ENCODE measurements at regions not wholly inside any gene's neighbourhood (a gene's known extent, or its start where the extent isn't known, plus 50 kb on each side); places are given as distances from the start of the nearest gene placed in this dataset.
"Not testable (repeated sequence)": the region's sequence is repeated elsewhere in the genome, so short reads cannot be mapped to it uniquely, and the experiment has no call there.

DNA sequence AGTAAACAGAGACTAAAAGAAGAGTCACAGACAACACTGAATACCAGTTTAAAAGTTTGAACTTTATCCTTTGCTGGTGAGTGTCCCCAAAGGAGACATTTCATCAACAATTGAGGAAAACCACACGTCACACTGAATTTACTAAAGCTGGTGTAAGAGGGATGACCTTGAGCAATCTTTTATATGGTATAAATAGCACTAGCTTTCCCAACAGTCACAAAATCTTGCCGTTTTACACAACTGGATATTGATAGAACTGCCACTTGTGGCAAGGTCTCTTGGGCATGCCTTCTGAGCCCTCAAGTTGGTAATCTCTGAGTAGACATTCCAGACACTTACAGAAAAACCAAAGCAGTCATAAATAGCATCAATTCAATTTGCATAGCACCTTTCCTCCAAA lies 311.5 kb upstream of the TARS1 start:
- no peak for DNase-seq (ENCODE audit: low read depth in 4 of 4, low spot score in 3 of 4)

DNA sequence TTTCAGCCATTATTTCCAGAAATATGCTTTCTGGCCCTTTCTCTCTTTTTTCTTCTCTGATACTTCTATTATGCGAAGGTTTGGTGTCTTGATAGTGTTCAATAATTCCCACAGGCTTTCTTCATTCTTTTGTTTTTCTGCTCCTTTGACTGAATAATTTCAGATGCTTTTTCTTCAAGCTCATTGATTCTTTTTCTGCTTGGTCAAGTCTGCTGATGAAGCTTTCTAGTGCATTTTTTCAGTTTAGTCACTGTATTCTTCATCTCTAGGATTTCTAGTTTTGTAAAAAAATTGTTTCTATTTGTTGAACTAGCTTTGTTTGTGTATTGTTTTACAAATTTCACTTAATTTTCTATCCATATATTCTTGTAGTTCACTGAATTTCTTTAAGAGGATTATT lies 304.0 kb upstream of the TARS1 start:
- no peak for DNase-seq (ENCODE audit: low read depth in 4 of 4, low spot score in 3 of 4)

DNA sequence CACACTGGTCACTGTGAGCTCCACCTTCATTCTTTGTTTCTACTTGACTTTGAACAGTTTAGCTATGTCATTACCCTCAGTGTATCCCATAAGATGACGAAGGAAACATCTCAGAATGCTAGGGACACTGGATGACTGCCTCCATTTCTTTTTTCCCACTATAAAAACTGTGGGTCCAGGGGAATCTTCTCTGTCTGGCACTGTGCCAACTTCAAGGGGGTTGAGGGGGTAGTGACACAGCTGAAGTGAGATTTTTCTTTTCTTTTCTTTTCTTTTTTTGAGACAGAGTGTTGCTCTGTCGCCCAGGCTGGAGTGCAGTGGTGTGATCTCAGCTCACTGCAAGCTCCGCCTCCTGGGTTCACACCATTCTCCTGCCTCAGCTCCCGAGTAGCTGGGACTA lies 302.6 kb upstream of the TARS1 start:
- not testable (repeated sequence) for DNase-seq (ENCODE audit: low read depth in 4 of 4, low spot score in 3 of 4)

DNA sequence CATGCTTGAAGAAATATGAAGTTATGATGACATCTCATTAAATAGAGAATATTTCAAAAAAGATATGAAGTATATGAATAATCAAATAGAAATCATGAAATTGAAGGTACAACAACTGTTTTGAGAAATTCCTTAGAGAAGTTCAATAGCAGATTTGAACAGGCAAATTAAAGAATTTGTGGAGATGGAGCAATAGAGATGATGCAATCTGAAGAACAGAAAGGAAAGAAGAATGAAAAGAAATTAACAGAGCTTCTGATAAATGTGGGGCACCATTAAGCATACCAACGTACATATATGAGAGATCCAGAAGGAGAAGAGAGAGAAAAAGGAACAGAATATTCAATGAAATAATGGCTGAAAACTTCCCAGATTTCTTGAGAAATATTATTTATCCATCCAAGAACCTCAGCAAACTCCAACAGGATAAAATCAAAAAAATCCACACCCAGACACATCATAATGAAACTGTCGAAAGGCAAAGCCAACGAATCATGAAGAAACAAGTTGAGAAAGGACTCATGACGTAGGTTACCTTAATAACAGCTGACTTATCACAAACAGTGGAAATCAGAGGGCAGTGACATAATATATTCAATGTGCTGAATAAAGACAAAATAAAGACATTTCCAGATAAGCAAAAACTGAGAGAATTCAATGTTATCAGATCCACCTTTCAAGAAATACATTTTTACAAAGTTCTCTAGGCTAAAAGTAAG lies 297.2 kb upstream of the TARS1 start:
- DNase-seq (ENCODE audit: low read depth in 4 of 4, low spot score in 3 of 4) = no peak

DNA sequence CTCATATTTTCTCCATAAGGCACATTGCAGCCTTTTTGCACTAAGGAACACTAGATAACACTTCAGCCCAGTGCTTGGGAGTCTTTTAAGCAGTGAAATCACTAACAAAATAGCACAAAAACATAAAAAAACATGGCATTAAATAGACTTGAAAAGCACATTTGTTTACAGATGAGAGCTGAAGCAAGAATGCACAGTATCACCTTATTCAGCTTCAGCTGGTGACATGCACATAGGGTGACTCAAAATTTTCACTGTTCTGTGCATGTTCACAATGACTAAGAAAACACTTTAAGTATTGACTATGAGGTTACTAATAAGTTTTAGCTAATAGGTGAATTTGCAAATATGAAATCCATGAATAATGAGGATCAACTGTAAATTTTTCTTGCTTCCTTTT lies 293.9 kb upstream of the TARS1 start:
- DNase-seq (ENCODE audit: low read depth in 4 of 4, low spot score in 3 of 4) = no peak

DNA sequence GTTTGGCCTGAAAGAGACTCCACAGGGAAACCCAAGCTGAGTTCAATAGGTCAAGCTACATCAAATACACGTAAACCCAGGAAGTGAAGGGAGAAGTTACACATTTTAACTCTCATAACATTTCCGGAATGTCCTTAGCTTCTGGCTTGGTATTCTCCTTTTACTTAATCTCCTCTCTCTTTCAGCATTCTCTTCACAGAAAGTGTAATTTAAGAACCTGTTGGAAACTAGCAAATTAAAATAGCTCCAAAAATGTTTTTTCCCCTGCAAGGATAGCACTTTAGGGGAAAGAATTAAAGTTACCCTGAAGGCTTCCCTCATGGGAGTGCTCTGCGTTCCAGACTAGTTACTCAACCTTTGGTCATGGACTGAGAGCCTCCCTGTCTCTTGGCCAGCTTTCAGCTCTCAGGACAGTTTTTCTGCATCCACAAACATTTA lies 292.7 kb upstream of the TARS1 start:
- DNase-seq (ENCODE audit: low read depth in 4 of 4, low spot score in 3 of 4) = no peak

DNA sequence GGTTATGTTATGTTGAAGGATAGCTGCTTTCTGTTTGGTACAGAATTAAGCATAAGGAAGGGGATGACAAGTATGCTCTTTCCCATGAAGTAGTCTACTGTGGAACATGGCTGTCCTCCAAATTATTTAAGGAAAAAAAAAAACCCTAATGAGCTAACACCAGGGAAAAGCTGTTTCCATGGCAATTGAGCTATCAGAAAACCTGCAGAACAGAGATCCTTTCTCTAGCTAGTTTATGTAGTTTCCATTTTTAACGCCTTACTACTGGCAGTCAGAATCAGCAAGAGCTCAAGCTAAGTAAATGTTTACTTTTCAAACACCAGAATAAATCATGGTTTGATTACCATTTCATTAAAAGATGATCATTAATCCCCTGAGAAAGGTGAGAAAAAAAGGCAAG lies 287.4 kb upstream of the TARS1 start:
- DNase-seq (ENCODE audit: low read depth in 4 of 4, low spot score in 3 of 4) = no peak

DNA sequence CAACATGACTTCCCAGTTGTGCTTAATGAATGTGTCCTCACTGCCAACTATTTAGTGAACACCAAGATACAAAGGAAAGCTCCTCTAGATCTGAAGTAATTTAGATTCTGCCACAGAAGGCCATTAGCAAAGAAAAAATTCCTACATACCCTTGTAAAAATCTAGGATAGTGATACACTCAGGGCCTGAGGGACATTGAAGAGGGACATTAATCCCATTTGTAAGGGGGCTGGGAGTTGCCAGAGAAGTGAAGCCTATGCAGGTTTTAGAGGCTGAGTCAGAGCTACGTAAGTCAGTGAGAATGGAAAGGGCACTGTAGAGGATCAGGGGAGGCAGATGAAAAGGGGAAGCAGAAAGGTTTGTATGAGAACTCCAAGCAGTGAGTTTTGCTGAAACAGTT lies 286.9 kb upstream of the TARS1 start:
- DNase-seq (ENCODE audit: low read depth in 4 of 4, low spot score in 3 of 4) = no peak

DNA sequence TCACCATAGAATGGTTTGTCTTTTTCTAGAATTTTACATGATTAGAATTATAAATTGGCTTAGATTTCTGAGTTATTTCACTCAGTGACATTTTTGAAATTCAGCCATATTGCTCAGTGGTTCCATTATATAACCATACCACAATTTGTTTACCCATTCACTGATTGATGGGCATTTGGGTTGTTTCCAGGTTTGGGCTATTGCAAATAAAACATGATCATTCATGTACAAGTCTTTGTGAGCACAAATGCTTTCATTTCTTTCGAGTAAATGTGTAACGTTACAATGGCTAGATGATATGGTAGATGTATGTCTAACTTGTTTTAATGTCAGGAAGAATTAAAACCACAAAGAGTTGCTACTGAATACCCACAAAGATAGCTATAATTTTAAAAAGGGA lies 279.9 kb upstream of the TARS1 start:
- no peak for DNase-seq (ENCODE audit: low read depth in 4 of 4, low spot score in 3 of 4)

DNA sequence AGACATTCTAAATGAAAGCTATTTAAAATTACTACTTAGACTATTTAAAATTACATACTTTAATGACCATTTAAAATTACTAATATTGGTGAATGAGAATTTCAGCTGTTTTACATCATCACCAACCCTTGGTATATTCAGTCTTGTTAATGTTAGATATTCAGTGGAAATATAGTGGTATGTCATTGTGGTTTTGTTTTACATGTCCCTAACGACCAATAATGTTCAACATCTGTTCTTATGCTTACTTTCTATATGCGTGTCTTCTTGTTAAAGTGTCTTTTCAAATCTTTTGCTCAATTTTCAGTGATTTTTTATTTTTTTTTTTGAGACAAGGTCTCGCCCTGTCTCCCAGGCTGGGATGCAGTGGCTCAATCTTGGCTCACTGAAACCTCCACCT lies 279.3 kb upstream of the TARS1 start:
- DNase-seq (ENCODE audit: low read depth in 4 of 4, low spot score in 3 of 4) = no peak

DNA sequence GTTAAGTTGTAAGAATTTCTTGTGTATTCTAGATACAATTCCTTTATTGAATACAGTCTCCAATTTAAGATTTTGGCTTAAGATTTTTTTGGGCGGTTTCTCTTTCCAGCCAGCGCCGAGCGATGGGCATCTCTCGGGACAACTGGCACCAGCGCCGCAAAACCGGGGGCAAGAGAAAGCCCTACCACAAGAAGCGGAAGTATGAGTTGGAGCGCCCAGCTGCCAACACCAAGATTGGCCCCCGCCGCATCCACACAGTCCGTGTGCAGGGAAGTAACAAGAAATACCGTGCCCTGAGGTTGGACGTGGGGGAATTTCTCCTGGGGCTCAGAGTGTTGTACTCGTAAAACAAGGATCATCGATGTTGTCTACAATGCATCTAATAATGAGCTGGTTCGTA lies 278.7 kb upstream of the TARS1 start:
- no peak for DNase-seq (ENCODE audit: low read depth in 4 of 4, low spot score in 3 of 4)

DNA sequence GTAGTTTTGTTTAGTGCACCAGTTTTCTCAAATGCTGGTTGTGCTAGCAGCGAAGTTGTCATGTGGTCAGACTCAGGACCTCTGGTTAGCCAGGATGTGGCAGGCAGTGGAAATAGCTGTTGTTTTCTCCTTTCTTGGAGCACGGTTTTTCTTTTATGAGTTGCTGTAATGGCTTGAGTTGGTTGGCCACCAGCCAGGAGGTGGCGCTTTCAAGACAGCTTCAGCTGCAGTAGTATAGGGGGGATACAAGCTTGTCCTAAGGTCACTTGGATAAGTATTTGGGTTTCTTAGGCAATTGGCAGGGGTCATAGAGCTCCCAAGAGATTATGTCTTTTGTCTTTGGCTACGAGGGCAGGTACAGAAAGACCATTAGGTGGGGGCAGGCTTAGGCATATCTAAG lies 274.2 kb upstream of the TARS1 start:
- DNase-seq (ENCODE audit: low read depth in 4 of 4, low spot score in 3 of 4) = no peak

DNA sequence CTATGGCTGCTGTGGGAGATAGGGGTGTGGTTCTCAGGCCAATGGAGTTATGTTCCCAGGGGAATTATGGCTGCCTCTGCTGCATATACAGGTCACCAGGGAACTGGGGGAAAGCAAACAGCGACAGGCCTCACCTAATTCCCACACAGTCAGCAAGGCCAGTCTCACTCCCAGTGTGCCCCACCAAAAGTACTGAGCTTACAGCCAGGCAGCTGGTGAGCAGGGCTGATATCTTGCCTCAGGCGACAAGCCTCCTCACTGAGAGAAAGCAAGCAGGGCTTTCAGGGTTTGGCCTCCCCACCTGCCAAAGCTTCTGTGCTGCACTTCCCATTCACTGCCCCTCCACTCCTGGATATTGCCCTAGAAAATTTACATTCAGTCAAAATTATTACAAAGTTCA lies 273.8 kb upstream of the TARS1 start:
- no peak for DNase-seq (ENCODE audit: low read depth in 4 of 4, low spot score in 3 of 4)

DNA sequence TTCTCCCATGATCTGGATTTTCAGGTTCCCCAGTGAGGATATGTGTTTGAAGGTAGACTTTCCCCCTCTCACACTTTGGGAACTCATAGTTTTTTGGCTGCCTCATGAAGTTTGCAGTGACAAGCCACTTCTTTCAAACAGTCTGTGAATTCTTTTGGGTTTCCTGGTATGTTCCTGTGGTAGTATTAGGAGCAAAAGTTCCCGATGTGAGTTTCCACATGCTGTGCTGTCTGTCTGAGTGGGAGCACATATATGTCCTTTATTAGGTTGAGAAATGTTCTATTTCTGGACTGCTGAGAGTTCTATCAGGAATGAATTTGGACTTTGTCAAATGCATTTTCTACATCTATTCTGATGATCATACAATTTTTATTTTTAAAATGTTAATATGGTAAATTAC lies 273.2 kb upstream of the TARS1 start:
- DNase-seq (ENCODE audit: low read depth in 4 of 4, low spot score in 3 of 4) = no peak

DNA sequence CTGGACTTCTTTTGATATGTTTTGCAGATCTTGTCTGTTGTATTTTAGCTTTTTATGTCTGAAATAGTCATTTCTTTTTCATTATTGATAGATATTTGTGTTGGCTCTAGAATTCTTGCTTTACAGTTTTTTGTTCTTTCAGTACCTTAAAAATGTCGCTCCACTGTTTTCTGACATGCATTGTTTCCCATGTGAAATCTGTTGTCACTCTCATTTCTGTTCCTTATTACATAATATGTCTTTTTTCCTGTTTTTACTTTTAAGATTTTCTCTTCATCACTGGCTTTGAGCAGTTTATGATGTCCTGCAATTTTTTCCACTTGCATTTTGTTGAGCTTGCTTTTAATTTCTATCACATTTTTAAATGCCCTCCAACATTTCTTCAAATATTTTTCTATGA lies 270.4 kb upstream of the TARS1 start:
- DNase-seq (ENCODE audit: low read depth in 4 of 4, low spot score in 3 of 4) = no peak

DNA sequence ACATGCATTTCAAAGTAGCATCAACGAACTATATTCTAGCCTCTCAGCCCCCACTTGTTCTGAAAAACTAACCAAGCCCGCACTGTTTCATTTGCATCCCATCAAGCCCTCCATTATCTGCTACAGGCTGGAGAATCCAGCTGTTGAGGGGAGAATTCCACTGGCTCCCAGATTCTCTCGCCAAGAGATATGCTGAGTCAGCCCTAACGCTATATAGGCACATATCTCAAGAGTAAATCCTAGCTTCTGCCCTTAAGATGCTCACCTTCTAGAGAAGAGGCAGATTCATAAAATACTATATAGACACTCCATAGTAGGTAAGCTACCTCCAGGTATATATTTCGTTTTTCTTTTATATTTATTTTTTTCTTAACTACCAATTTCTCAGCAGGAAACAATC lies 266.4 kb upstream of the TARS1 start:
- no peak for DNase-seq (ENCODE audit: low read depth in 4 of 4, low spot score in 3 of 4)

DNA sequence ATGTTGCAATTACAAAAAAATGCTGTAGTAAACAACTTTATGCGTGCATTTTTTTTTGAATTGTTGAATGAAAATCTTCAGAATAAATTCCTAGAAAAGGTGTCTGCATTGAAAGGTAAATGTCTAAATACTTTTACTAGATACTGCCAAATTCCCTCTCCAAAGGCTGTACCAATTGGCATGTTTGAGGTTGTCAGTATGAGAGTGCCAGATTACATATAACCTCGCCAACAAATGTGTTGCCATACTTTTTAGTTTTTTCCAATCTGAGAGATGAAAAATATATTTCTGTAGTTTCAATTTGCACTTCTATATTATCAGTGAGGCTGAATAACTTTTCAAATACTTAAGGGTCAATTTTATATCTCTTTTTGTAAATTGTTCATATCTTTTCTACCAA lies 261.5 kb upstream of the TARS1 start:
- no peak for DNase-seq (ENCODE audit: low read depth in 4 of 4, low spot score in 3 of 4)

DNA sequence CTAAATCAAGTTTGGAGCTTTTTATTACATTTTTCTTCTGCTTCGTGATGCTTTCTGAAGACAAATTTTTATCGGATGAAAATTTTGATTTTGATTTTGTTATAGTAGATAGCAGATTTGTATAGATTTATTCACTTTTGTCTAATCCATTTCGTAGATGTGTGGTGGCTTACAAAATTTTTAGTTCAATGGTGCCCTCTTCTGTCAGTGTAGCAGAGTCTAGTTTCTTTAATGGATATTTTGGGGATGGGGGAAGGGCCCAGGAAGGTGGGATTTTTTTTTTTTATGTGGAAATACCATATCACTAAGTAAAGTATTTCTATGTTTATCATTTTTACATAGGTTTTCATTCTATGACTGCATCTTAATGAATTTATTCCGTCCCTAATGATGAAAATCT lies 259.9 kb upstream of the TARS1 start:
- DNase-seq (ENCODE audit: low read depth in 4 of 4, low spot score in 3 of 4) = no peak

DNA sequence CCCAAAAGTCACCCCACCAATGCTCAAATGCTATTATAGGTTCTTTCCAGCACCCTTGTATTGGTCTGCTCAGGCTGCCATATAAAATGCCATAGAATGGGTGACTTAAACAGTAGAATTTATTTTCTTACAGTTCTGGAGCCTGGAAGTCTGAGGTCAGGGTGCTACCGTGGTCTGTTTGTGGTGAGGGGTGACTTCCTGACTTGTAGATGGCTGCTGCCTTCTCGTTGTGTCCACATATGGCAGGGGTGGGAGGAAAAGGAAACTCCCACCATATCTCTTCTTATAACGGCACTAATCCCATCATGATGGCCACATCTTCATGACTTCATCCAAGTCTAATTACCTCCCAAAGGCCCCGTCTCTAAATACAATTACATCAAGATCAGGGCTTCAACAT lies 257.8 kb upstream of the TARS1 start:
- no peak for DNase-seq (ENCODE audit: low read depth in 4 of 4, low spot score in 3 of 4)

DNA sequence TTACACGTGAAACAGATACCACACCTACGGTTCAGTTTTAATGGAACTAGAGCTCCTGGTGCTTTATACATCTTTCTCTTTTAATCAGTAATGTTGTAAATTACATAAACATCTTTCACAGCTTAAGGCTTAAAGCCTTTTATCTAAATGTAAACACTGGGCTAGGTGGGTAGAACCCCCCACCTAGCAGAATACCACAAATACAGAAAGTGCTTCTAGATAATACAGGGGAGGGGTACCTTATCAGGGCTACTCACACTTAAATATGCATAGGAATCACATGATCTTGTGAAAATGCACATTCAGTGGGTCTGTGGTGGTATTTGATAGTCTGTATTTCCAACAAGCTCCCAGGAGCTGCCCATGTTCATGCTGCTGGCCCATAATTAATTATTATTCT lies 256.4 kb upstream of the TARS1 start:
- DNase-seq (ENCODE audit: low read depth in 4 of 4, low spot score in 3 of 4) = no peak

DNA sequence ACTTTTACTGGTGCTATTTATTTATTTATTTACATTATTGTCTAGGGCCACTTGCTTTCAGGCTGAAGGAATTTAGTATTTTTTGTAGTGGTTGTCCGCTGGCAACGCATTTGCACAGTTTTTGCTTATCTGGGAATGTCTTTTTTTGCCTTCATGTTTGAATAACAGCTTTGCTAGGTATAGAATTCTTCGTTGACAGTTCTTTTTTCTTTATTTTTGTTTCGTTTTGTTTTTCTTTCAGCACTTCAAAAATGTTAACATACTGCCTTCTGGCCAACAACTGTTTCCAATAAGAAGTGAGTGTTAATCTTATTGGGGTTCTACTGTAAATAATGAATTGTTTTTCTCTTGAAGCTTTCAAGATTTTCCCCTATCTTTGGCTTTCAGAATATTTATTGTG lies 252.7 kb upstream of the TARS1 start:
- no peak for DNase-seq (ENCODE audit: low read depth in 4 of 4, low spot score in 3 of 4)

DNA sequence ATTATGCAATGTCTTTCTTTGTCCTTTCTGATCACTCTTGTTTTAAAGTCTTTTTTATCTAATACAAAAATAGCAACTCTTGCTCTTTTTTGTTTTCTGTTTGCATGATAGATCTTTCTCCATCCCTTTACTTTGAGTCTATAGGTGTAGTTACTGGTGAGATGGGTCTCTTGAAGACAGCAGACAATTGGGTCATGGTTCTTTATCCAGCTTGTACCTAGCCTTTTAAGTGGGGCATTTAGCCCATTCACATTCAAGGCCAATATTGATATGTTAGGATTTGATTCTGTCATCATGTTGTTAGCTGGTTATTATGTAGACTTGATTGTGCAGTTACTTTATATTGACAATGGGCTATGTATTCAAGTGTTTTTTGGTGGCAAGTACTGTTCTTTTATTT lies 245.9 kb upstream of the TARS1 start:
- DNase-seq (ENCODE audit: low read depth in 4 of 4, low spot score in 3 of 4) = no peak

DNA sequence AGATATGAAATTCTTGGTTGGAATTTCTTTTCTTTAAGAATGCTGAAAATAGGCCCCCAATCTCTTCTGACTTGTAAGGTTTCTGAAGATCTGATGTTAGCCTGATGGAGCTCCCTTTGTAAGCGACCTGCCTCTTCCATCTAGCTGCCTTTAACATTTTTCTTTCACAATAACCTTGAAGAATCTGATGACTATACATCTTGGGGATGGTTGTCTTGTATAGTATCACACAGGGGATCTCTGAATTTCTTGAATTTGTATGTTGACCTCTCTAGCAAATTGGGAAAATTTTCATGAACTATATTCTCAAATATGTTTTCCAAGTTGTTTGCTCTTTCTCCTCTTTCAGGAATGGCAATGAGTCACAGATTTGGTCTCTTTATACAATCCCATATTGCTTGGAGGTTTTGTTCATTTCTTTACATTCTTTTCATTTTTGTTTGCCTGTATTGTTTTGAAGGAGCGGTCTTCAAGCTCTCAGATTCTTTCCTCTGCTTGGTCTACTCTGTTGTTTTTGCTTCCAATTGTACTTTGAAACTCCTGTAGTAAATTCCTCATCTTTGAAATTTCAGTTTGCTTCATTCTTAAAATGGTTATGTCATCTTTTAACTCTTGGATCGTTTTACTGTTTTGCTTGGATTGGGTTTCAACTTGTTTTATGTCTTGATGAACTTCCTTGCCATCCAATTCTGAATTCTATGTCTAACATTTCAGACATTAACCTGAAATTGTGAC lies 245.2 kb upstream of the TARS1 start:
- no peak for DNase-seq (ENCODE audit: low read depth in 4 of 4, low spot score in 3 of 4)

Measured in right renal pelvis (tissue), 4 donors.